Sigmoid colon (tissue), 4 donors: ENCODE measurements at regions not wholly inside any gene's neighbourhood (a gene's known extent, or its start where the extent isn't known, plus 50 kb on each side); places are given as distances from the start of the nearest gene placed in this dataset.

Experiments used
- EP300 ChIP-seq, 4 donors: sonication (generic); formaldehyde crosslinking; IDR thresholded peaks; one replicate each; pipeline ENCODE4 v1.6.1; 2017; ENCODE audit warnings: antibody characterized with exemption in 4 of 4
- POLR2A ChIP-seq, 2 donors: fragments of 450-650 bp; IDR thresholded peaks; one replicate each; pipeline ENCODE4 v1.6.1; 2016; ENCODE audit warnings: antibody characterized with exemption in 2 of 2, mild to moderate bottlenecking in 2 of 2, moderate library complexity in 2 of 2
- POLR2AphosphoS5 ChIP-seq, 4 donors: sonication (generic); formaldehyde crosslinking; IDR thresholded peaks; one replicate each; pipeline ENCODE4 v1.6.1; 2017; ENCODE audit warnings: antibody characterized with exemption in 4 of 4
- TF ChIP-seq, protein P1 (sequence below), 4 experiments: fragments of 450-650 bp in 3 of 4; fragments of 200-600 bp in 1 of 4; IDR thresholded peaks; one replicate each; pipeline ENCODE4 v1.5.1; 2016 to 2019; ENCODE audit warnings: antibody characterized with exemption in 4 of 4, mild to moderate bottlenecking in 3 of 4, moderate library complexity in 2 of 4

DNA sequence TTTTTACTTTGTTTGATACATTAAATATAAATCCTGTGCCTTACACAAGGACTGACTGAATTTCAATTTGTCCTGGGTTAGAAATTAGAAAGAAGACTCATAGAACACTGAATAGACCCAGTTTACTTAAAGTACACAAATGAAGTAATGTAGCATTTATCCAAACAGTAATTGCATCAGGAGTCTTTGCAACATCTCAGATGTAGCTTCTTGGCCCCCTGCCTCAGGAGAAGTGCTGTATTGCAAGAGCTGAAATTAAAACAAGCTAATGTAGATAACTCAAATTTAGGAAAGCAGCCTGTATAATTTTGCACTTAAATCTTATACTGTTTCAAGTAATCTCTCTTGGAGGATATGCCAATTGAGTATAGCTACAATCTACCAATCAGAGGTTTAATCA lies 54.3 kb upstream of the KCND2 start:
- TF ChIP-seq POLR2AphosphoS5 (IDR thresholded peaks at IDR 0.05): no peak
- TF ChIP-seq, protein P1, sequence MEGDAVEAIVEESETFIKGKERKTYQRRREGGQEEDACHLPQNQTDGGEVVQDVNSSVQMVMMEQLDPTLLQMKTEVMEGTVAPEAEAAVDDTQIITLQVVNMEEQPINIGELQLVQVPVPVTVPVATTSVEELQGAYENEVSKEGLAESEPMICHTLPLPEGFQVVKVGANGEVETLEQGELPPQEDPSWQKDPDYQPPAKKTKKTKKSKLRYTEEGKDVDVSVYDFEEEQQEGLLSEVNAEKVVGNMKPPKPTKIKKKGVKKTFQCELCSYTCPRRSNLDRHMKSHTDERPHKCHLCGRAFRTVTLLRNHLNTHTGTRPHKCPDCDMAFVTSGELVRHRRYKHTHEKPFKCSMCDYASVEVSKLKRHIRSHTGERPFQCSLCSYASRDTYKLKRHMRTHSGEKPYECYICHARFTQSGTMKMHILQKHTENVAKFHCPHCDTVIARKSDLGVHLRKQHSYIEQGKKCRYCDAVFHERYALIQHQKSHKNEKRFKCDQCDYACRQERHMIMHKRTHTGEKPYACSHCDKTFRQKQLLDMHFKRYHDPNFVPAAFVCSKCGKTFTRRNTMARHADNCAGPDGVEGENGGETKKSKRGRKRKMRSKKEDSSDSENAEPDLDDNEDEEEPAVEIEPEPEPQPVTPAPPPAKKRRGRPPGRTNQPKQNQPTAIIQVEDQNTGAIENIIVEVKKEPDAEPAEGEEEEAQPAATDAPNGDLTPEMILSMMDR (IDR thresholded peaks at IDR 0.05): no peak
- TF ChIP-seq POLR2A (IDR thresholded peaks at IDR 0.05): no peak
- TF ChIP-seq EP300 (IDR thresholded peaks at IDR 0.05): no peak
